GM19467 (cell line): ENCODE measurements at regions not wholly inside any gene's neighbourhood (a gene's known extent, or its start where the extent isn't known, plus 50 kb on each side); places are given as distances from the start of the nearest gene placed in this dataset.

Experiments
- ATAC-seq: cut with Tn5 transposase; IDR thresholded peaks from one replicate; pipeline ENCODE4 v1.9.1; 2021; ENCODE audit warnings: mild to moderate bottlenecking, moderate library complexity; ENCODE audit not compliant: unreplicated experiment

- no peak for ATAC-seq
These were observed 544.5 kb upstream of the CDH11 start for GRCh38 chr16:65666132-65666941.

DNA sequence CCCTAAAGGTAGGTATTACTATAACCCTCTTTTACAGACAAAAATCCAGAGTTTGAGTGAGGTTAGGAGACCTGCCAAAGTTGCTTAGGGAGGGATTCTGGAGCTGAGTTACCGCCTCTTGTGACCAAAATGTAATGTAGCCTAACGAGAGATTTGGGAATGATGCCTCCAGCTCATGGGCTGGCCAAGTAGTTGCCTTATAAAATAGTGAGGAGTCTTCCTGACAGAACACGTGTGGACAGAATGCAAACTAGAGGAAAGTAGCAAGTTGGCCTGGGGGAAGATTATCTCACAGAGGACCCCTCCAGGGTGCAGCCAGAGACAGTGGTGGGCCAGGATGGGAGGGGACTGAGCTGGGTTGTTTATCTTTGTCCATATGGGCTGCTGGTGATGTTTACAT, 543.7 kb upstream of the CDH11 start:
- no peak for ATAC-seq

DNA sequence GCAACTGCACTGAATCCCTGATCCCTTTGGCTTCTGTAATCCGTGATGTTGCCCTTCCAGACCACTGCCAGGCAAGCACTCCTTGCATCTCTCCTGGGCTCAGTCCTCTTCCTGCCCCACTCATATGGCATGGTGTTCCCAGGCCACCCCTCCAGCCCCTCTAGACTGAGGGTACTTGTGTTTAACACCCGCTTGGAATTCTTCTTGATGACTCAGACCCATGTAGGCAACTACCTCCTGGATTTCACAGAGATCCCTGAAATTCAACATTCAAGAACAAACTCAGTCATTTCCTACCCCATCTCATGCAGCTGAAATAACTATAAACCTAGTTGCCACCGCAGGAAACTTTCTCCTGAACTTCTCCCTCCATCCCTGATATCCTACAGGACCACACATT, 541.9 kb upstream of the CDH11 start:
- no peak for ATAC-seq

GRCh38 chr16:65662256-65662655, 540.4 kb upstream of the CDH11 start:
- ATAC-seq: no peak

- no peak for ATAC-seq
These were observed 539.7 kb upstream of the CDH11 start for GRCh38 chr16:65661558-65661957.

DNA sequence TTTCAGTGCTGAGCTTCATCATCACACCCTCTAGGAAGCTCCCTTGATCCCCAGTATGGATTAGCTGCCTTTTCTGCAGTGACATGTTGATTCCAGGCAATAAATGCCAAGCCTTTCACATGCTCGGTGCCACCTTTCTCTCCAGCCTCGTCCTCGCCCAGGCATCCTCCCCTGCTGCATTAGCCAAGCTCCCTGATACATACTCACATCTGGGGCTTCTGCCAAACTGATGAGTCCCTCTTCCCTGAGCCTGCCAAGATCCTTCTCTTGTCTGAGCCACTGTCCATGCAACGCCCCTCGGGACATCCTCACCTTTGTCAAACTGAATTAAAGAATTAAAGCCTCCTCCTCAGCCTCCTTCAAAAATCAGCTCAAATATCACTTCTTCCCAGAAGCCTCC, 538.5 kb upstream of the CDH11 start:
- no peak for ATAC-seq

DNA sequence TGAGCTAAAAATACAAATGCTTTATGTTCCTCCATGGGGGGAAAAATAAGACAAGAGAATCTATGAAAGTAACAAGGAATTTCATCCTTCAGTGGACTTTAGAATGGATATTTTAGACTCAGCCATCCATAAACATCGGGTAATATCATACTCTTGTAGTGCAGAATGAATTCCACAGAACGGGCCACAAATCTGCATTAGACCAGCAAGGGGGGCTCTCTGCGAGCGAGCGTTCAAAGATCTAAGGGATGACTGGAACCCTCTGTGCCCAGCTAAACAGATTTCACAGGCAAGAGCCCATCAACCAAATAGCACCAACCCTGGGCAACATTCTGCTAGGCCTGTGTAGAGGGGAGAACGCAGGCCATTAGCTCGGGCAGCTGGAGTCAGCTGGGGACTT, 537.9 kb upstream of the CDH11 start:
- no peak for ATAC-seq

- ATAC-seq: no peak
These were observed 536.9 kb upstream of the CDH11 start for GRCh38 chr16:65658787-65659220.

- ATAC-seq: no peak
These were observed 536.5 kb upstream of the CDH11 start for GRCh38 chr16:65658349-65658748.

- no peak for ATAC-seq
These were observed 535.7 kb upstream of the CDH11 start for GRCh38 chr16:65657556-65657955.

DNA sequence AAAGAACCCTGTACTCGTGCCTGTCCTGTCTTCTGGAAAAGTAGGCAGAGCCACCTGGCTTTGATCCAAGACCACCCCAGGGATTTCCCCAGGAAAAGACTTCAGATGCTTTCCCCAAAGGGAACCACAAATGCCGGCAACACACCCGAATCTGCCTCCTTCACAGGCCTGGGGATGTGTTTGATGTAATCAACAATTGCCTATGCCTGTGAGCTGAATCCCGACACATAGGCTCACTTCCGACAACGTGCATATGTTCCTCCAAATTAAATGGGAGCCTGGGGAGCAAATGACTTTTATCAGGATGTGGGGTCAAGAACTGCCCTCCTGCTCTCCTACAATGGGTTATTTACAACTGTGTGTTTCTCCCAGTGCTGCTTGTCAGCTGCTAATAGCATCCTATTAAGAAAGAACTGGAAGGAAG, 535.2 kb upstream of the CDH11 start:
- no peak for ATAC-seq

GRCh38 chr16:65655802-65656201, 533.9 kb upstream of the CDH11 start:
- ATAC-seq: no peak

- ATAC-seq: no peak
These were observed 526.2 kb upstream of the CDH11 start for GRCh38 chr16:65648101-65648500.

DNA sequence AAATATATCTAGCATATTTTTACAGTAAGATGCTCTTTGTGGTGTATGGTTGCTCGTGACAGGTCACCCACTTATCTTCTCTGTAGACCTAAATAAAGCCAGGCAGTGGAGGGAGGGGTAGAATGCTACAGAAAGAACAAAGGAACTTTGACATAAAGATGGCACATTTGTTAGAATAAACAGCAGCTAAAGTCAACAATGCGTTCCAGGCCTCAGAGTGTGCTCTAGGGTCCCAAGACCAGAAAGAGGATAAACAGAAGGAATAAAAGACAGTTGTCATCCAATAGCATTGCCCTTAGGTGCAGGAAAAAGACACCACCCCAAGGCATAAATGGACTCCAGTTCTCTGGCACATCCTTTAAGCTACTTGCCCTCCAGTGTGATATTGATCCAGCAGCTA, 523.0 kb upstream of the CDH11 start:
- no peak for ATAC-seq

DNA sequence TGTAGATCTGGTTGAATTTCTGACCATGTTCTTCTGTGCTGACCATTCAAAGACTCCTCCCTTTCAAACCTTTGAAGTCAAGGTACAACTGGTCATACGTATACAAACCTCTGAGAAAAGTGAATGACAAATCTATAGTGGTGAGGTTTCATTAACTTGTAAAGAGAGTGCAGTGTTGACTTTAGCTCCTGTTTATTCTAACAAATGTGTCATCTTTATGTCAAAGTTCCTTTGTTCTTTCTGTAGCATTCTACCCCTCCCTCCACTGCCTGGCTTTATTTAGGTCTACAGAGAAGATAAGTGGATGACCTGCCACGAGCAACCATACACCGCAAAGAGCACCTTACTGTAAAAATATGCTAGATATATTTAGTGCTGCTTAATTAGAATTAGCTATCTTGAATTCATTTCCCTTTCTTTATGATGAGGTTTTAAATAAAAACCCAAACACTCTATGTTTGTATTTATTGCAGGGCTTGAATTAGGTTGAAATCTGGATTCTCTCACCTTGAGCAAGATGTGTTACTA, 520.0 kb upstream of the CDH11 start:
- ATAC-seq: no peak

DNA sequence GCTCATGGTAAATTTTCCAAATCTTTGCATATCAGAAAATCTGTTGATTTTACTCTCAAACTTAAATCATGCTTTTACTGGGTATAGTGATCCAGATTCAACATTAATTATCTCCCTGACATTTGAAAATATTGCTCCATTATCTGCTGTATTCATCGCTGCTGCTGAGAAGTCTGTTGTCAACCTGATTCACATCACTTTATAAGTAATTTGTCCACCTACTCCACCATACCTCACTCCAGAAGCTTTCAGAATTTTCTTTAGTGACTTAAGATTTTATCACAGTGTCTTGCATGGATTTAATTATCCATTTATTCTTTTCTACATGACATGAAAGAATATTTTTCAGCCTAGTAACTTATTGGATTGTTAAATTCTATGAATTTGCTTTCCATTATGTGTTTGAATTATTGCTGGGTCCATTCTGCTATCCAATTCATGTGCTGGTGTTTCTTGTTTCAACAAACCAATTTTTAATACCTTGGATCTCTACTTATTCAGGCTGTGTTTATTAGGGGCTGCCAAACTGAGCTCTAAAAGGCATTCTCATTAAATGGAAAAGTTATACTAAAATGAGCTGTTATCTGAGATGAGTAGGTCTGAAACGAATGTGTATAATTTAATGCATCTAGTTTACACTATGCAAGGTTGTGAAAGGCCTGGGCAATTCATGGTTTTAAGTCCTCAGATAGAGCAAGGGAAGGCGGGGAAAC, 519.3 kb upstream of the CDH11 start:
- ATAC-seq: no peak

DNA sequence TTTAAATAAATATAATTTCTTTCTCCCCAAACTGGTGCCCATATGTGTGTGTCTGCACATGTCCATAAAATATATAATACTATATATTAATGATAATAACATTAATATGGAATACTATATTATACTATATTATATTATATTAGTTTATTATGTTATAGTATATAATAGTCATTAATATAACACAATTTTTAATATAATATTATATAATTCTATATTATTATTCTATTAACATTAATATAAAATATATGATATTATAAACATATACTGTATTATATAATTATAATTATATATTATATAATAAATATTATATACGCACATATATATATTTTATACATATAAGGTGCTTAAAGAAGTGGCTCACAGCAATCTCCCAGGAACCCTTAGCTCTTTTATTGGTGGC, 513.0 kb upstream of the CDH11 start:
- no peak for ATAC-seq

DNA sequence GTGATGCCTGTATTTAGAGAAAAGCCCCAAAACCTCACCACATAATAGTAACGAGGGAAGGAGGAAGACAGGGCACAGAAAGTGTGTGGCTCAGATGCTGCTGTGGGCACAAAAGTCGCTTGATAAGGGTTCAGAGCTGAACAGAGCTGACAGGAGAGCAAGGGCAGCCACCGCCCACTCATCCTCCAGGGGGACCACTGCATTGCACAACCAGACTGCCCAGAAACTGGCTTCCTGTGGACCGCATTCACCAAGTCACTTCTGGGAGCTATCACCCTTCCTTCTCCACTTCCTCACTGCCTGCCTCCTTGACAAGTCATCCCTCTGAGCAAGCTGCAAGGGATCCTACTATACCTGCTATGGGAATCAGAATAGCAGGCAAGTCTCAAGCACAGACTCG, 512.4 kb upstream of the CDH11 start:
- ATAC-seq: no peak

DNA sequence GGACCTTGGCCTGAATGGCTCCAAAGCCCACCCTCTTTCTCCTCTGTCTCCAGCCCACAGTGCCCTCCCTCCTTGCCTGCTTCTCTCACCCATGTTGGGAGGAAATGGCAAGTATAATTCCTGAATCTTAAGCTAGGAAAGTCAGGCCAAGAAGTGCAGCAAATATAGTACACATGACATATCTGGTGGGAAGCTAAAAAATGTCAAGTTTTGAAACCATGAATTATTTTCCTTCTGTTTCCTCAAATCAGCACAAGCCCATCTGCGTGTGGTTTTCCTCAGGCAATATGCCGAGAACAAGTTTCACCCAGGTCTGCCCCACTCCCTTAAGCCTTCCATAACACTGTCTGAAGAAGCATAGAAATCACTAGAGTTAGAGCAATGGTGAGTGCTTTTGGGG, 502.8 kb upstream of the CDH11 start:
- no peak for ATAC-seq

GRCh38 chr16:65624229-65624628, 502.4 kb upstream of the CDH11 start:
- ATAC-seq: no peak

- no peak for ATAC-seq
These were observed 501.0 kb upstream of the CDH11 start for GRCh38 chr16:65622871-65623270.

DNA sequence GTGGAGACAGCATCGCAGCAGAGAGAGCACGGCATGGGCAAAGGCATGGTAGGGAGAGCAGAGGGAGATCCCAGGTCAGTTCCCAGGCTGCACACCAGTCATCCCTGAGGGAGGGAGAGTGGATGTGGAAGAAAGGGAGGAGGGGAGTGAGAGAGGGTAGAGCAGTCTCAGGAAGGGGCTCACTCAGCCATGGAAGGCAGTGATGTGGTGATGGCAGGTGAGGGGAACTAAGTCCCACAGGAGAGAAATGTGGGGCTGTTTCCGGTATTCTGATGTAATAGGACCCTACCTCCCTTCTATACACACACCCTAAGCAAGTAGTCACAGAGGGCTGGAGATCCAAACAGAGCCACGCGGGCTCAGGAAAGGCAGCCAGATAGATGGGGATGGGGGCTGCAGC, 500.3 kb upstream of the CDH11 start:
- no peak for ATAC-seq
